Vagina (tissue), 2 donors: ENCODE measurements at regions not wholly inside any gene's neighbourhood (a gene's known extent, or its start where the extent isn't known, plus 50 kb on each side); places are given as distances from the start of the nearest gene placed in this dataset.

Experiments used
- CTCF ChIP-seq, 3 experiments: fragments of 450-650 bp in 2 of 3; fragments of 200-600 bp in 1 of 3; sonication (generic) in 1 of 3; IDR thresholded peaks; one replicate each; pipeline ENCODE4 v1.5.1; 2017 to 2019; ENCODE audit warnings: antibody characterized with exemption in 3 of 3, mild to moderate bottlenecking in 2 of 3, moderate library complexity in 2 of 3
- POLR2AphosphoS5 ChIP-seq, 2 donors: sonication (generic); formaldehyde crosslinking; IDR thresholded peaks; one replicate each; pipeline ENCODE4 v1.9.0; 2017; ENCODE audit warnings: antibody characterized with exemption in 2 of 2, mild to moderate bottlenecking in 2 of 2, low read depth in 1 of 2; ENCODE audit not compliant: insufficient read depth in 1 of 2

- TF ChIP-seq CTCF (IDR thresholded peaks at IDR 0.05) (no peak), POLR2AphosphoS5 (IDR thresholded peaks at IDR 0.05; ENCODE audit: insufficient read depth in 1 of 2, low read depth in 1 of 2) (no peak)
Measured at GRCh38 chr9:24096756-24097155, 270.7 kb upstream of the ELAVL2 start.
